HG03521 (cell line): ENCODE measurements at regions not wholly inside any gene's neighbourhood (a gene's known extent, or its start where the extent isn't known, plus 50 kb on each side); places are given as distances from the start of the nearest gene placed in this dataset.

ENCODE experiments used
- ATAC-seq: cut with Tn5 transposase; IDR thresholded peaks from one replicate; pipeline ENCODE4 v1.9.1; 2021; ENCODE audit warnings: mild to moderate bottlenecking, moderate library complexity; ENCODE audit not compliant: unreplicated experiment

- ATAC-seq, result no peak
These were observed 76.5 kb upstream of the TNRC6C start for GRCh38 chr17:77882040-77882439.

- no peak for ATAC-seq
These were observed 75.9 kb upstream of the TNRC6C start for GRCh38 chr17:77882481-77883212.

GRCh38 chr17:77883213-77883650, 75.3 kb upstream of the TNRC6C start:
- no peak for ATAC-seq

GRCh38 chr17:77884019-77884418, 74.5 kb upstream of the TNRC6C start:
- no peak for ATAC-seq

GRCh38 chr17:77884967-77885641, 73.4 kb upstream of the TNRC6C start:
- no peak for ATAC-seq

GRCh38 chr17:77885678-77886386, 72.7 kb upstream of the TNRC6C start:
- no peak for ATAC-seq

GRCh38 chr17:77886387-77886728, 72.1 kb upstream of the TNRC6C start:
- no peak for ATAC-seq

GRCh38 chr17:77887110-77887463, 71.4 kb upstream of the TNRC6C start:
- ATAC-seq, result no peak

GRCh38 chr17:77887464-77888241, 70.8 kb upstream of the TNRC6C start:
- ATAC-seq, result no peak

- no peak for ATAC-seq
These were observed 70.0 kb upstream of the TNRC6C start for GRCh38 chr17:77888242-77889134.

GRCh38 chr17:77889135-77889505, 69.4 kb upstream of the TNRC6C start:
- no peak for ATAC-seq

- ATAC-seq, result no peak
These were observed 68.4 kb upstream of the TNRC6C start for GRCh38 chr17:77889866-77890760.

GRCh38 chr17:77890771-77891170, 67.7 kb upstream of the TNRC6C start:
- ATAC-seq, result no peak

- no peak for ATAC-seq
These were observed 66.9 kb upstream of the TNRC6C start for GRCh38 chr17:77891602-77892001.

- ATAC-seq, result no peak
These were observed 66.5 kb upstream of the TNRC6C start for GRCh38 chr17:77892031-77892430.

GRCh38 chr17:77892469-77893143, 65.9 kb upstream of the TNRC6C start:
- no peak for ATAC-seq

- ATAC-seq, result no peak
These were observed 65.1 kb upstream of the TNRC6C start for GRCh38 chr17:77893144-77894044.
